ENCODE measurements at regions not wholly inside any gene's neighbourhood (a gene's known extent, or its start where the extent isn't known, plus 50 kb on each side); places are given as distances from the start of the nearest gene placed in this dataset.

GRCh38 chr22:47928631-47929030, 1166.2 kb downstream of the TBC1D22A start:
- TF ChIP-seq CTCF (IDR thresholded peaks at IDR 0.05; ENCODE audit: low read depth, low read length, poor library complexity, severe bottlenecking) (no peak), EZH2phosphoT487 (IDR thresholded peaks at IDR 0.05; ENCODE audit: borderline replicate concordance, low read length) (no peak)
